ENCODE measurements at regions not wholly inside any gene's neighbourhood (a gene's known extent, or its start where the extent isn't known, plus 50 kb on each side); places are given as distances from the start of the nearest gene placed in this dataset.

DNA sequence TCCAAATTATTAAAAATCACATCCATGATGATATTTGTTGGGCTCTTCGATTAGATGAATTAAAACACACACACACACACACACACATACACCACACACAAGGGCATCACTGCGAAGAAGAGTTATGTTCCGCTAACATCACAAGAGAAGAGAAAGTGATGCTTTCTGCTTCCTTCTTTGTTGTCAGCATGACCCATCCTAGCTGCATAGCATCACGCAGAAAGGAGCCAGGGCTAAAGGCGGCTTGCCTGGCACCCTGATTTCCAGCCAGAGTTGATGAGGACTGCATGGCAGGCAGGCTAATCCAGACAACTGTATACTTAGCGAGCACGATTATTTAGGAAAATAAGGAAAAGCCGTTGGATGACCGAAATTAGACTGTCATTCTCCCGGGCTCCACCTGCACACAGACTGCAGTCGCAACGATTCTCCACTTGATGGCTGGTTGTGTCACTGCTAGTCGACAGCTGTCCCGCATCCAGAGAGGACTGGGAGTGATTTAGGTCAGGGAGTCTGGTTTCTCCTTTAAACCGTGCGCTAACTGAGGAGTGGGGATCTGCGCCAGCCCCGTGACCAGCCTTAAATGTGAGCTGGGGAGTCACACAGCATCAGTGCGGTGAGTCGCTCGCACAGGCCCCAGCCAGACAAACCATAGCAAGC, 70.6 kb upstream of the SOX4 start:
- no peak overlapping the region for H3K27ac Mint-ChIP-seq
- H3K9me3 Mint-ChIP-seq (ENCODE audit: insufficient read depth), result no peaks in the 10 kb centered on the region
- no peak overlapping the region for H3K4me3 Mint-ChIP-seq
- ATAC-seq, result no peak
- no peaks in the 10 kb centered on the region for H3K4me1 Mint-ChIP-seq (ENCODE audit: low read depth)
- H3K27me3 Mint-ChIP-seq (ENCODE audit: low read depth), result peaks cover 6% of the 10 kb centered on the region
- POLR2A ChIA-PET, result no interaction called here
- DNase-seq, result no peak
- CTCF ChIA-PET, result no interaction called here
- H3K36me3 Mint-ChIP-seq (ENCODE audit: low read depth), result no peaks in the 10 kb centered on the region

- Mint-ChIP-seq H3K4me3 (no peak overlapping the region), H3K27me3 (ENCODE audit: low read depth) (peaks cover 6% of the 10 kb centered on the region), H3K27ac (no peak overlapping the region), H3K9me3 (ENCODE audit: insufficient read depth) (no peaks in the 10 kb centered on the region), H3K36me3 (ENCODE audit: low read depth) (no peaks in the 10 kb centered on the region), H3K4me1 (ENCODE audit: low read depth) (no peaks in the 10 kb centered on the region)
- DNase-seq, result no peak
- no peak for ATAC-seq
- POLR2A ChIA-PET, result no interaction called here
- CTCF ChIA-PET, result no interaction called here
Observed at GRCh38 chr6:21523652-21524051, 69.9 kb upstream of the SOX4 start.

DNA sequence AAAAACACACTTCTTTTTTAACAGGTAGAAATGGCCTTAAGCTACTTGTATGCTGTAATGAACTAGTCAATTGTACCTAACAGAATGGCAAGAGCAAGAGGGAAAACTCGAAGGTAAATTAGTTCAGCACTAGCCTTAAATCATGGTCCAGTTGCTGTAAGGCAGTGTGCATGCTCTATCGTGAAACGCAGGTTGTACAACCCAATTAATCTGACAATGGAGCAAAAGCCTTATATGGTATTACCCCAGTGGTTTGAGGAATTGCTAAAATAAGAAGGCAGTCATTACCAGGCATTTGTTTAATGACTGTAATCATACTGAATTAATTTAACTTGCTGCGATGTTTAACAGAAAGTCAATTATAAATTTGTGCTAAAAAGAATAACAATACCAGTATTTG, 69.3 kb upstream of the SOX4 start:
- ChIA-PET CTCF (no interaction called here), POLR2A (no interaction called here)
- H3K27ac Mint-ChIP-seq, result no peak overlapping the region
- ATAC-seq, result no peak
- no peak for DNase-seq
- peaks cover 6% of the 10 kb centered on the region for H3K27me3 Mint-ChIP-seq (ENCODE audit: low read depth)
- H3K4me3 Mint-ChIP-seq, result no peak overlapping the region
- H3K4me1 Mint-ChIP-seq (ENCODE audit: low read depth), result no peaks in the 10 kb centered on the region
- no peaks in the 10 kb centered on the region for H3K36me3 Mint-ChIP-seq (ENCODE audit: low read depth)
- H3K9me3 Mint-ChIP-seq (ENCODE audit: insufficient read depth), result no peaks in the 10 kb centered on the region

- no peak overlapping the region for H3K27ac Mint-ChIP-seq
- POLR2A ChIA-PET, result no interaction called here
- H3K27me3 Mint-ChIP-seq (ENCODE audit: low read depth), result peaks cover 3% of the 10 kb centered on the region
- no peaks in the 10 kb centered on the region for H3K36me3 Mint-ChIP-seq (ENCODE audit: low read depth)
- CTCF ChIA-PET, result no interaction called here
- H3K4me1 Mint-ChIP-seq (ENCODE audit: low read depth), result no peaks in the 10 kb centered on the region
- no peak overlapping the region for H3K4me3 Mint-ChIP-seq
- DNase-seq (no peak), ATAC-seq (no peak)
- no peaks in the 10 kb centered on the region for H3K9me3 Mint-ChIP-seq (ENCODE audit: insufficient read depth)
Observed at GRCh38 chr6:21526974-21527373, 66.6 kb upstream of the SOX4 start.

GRCh38 chr6:21527731-21528130, 65.8 kb upstream of the SOX4 start:
- ChIA-PET POLR2A (no interaction called here), CTCF (interaction anchor here (0.7 kb wide), 1 partner anchor 30 kb away, joined by 3 read pairs; no protein-coding TSS in a partner anchor)
- ATAC-seq (no peak), DNase-seq (no peak)
- Mint-ChIP-seq H3K36me3 (ENCODE audit: low read depth) (no peaks in the 10 kb centered on the region), H3K9me3 (ENCODE audit: insufficient read depth) (no peaks in the 10 kb centered on the region), H3K27me3 (ENCODE audit: low read depth) (peaks cover 3% of the 10 kb centered on the region), H3K27ac (no peak overlapping the region), H3K4me3 (no peak overlapping the region), H3K4me1 (ENCODE audit: low read depth) (no peaks in the 10 kb centered on the region)

DNA sequence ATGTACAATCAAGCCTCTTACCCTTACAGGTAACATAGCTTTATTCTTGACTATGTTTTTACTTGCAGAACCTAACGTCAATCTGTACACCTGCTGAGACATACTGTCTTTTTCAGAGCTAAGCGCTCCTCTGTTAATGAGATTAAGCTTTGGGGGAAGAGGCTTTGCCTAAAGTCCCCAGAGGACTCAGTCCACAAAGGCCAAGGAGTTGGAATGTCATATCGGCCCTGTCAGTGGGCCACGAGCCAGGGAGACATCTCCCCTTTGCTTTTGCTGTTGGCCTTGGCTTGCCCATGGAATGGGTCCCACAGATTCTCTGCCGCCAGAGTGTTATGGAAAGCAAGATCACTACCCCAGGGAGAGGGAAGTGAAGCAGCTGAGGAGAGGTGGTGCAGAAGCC, 64.1 kb upstream of the SOX4 start:
- no peaks in the 10 kb centered on the region for H3K36me3 Mint-ChIP-seq (ENCODE audit: low read depth)
- no peak for DNase-seq
- H3K9me3 Mint-ChIP-seq (ENCODE audit: insufficient read depth), result no peaks in the 10 kb centered on the region
- POLR2A ChIA-PET, result no interaction called here
- CTCF ChIA-PET, result interaction anchor here (0.7 kb wide), 1 partner anchor 59 kb away, joined by 3 read pairs; no protein-coding TSS in a partner anchor
- H3K4me1 Mint-ChIP-seq (ENCODE audit: low read depth), result no peaks in the 10 kb centered on the region
- H3K27ac Mint-ChIP-seq, result no peak overlapping the region
- ATAC-seq, result no peak
- H3K27me3 Mint-ChIP-seq (ENCODE audit: low read depth), result peaks cover 3% of the 10 kb centered on the region
- no peak overlapping the region for H3K4me3 Mint-ChIP-seq

- no peak overlapping the region for H3K4me3 Mint-ChIP-seq
- peaks cover 6% of the 10 kb centered on the region for H3K27me3 Mint-ChIP-seq (ENCODE audit: low read depth)
- ATAC-seq, result no peak
- H3K36me3 Mint-ChIP-seq (ENCODE audit: low read depth), result no peaks in the 10 kb centered on the region
- no peaks in the 10 kb centered on the region for H3K9me3 Mint-ChIP-seq (ENCODE audit: insufficient read depth)
- no peak overlapping the region for H3K27ac Mint-ChIP-seq
- H3K4me1 Mint-ChIP-seq (ENCODE audit: low read depth), result no peaks in the 10 kb centered on the region
- DNase-seq, result no peak
- ChIA-PET POLR2A (no interaction called here), CTCF (no interaction called here)
Observed at GRCh38 chr6:21531393-21531792, 62.2 kb upstream of the SOX4 start.

DNA sequence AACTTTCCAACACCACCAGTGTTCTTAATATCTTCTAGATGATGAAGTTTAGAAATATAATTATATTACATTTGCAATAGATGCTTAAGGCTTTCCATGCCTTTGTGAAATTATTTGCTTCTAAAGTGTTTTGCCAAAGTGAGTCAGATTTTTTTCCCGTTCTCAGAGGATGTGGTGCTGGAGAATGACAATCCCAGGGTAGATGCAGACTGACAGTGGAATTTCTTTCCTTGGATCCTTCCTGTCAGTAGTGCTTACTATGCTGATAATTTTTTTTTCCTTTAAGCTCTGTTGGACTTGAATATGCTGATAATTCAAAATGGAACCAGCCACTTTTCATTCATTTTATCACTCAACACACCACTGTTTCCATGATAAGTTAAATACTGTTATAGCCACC, 59.9 kb upstream of the SOX4 start:
- Mint-ChIP-seq H3K4me3 (no peak overlapping the region), H3K27me3 (ENCODE audit: low read depth) (peaks cover 7% of the 10 kb centered on the region), H3K36me3 (ENCODE audit: low read depth) (no peaks in the 10 kb centered on the region), H3K27ac (no peak overlapping the region), H3K4me1 (ENCODE audit: low read depth) (no peaks in the 10 kb centered on the region), H3K9me3 (ENCODE audit: insufficient read depth) (no peaks in the 10 kb centered on the region)
- no peak for DNase-seq
- ChIA-PET CTCF (no interaction called here), POLR2A (no interaction called here)
- ATAC-seq, result no peak

DNA sequence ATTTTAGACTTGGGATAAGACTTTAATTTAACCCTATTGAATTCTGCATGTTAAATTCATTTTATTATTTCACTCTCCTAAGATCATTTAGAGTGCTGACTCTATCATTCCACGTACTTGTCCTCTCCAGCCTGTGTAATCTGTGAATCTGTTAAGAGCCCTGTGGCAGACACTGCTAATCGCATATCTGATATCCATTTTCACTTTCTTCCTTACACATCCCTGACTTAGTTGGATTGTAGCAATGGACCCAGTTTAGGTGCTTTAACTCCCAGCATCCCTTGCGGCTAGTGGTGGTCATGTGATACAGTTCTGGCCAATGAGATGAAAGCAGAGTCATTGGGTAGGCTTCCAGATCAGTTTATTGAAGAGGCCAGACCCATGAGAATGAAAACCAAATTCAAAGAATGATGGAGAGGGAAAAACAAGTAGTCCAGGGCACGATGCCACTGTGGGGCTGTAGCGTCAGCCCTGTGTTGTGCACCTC, 57.2 kb upstream of the SOX4 start:
- POLR2A ChIA-PET, result no interaction called here

DNA sequence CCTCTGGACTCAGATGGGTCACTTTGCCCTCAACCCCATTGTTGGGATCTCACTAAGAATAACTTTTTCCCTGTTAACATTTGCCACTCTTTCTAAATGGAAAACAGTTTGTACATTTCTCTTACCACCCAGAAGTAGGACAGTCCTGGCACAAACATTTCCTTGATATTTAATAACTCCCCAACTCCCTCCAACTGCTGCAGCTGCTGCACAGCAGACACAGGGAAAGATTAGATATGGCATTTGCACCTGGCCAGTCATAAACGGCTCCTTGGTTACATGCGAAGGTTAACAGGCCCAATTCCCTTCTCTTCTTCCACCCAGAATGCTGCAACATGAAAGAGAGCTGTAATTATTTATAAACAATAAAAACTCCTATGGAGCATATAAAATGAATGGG, 55.9 kb upstream of the SOX4 start:
- Mint-ChIP-seq H3K27ac (no peak overlapping the region), H3K4me3 (no peak overlapping the region), H3K9me3 (ENCODE audit: insufficient read depth) (no peaks in the 10 kb centered on the region), H3K36me3 (ENCODE audit: low read depth) (no peaks in the 10 kb centered on the region), H3K27me3 (ENCODE audit: low read depth) (peaks cover 9% of the 10 kb centered on the region), H3K4me1 (ENCODE audit: low read depth) (no peaks in the 10 kb centered on the region)
- CTCF ChIA-PET, result no interaction called here
- ATAC-seq (no peak), DNase-seq (no peak)
- POLR2A ChIA-PET, result no interaction called here

More for the DNA sequence above, 57.2 kb upstream of the SOX4 start:
- no peaks in the 10 kb centered on the region for H3K9me3 Mint-ChIP-seq (ENCODE audit: insufficient read depth)
- CTCF ChIA-PET, result no interaction called here
- no peaks in the 10 kb centered on the region for H3K36me3 Mint-ChIP-seq (ENCODE audit: low read depth)
- H3K27me3 Mint-ChIP-seq (ENCODE audit: low read depth), result peaks cover 9% of the 10 kb centered on the region
- H3K27ac Mint-ChIP-seq, result no peak overlapping the region
- no peak for ATAC-seq
- H3K4me3 Mint-ChIP-seq, result no peak overlapping the region
- no peaks in the 10 kb centered on the region for H3K4me1 Mint-ChIP-seq (ENCODE audit: low read depth)
- DNase-seq, result no peak

- H3K9me3 Mint-ChIP-seq (ENCODE audit: insufficient read depth), result no peaks in the 10 kb centered on the region
- DNase-seq (no peak), ATAC-seq (no peak)
- no peak overlapping the region for H3K27ac Mint-ChIP-seq
- no peaks in the 10 kb centered on the region for H3K4me1 Mint-ChIP-seq (ENCODE audit: low read depth)
- H3K27me3 Mint-ChIP-seq (ENCODE audit: low read depth), result peaks cover 9% of the 10 kb centered on the region
- no peak overlapping the region for H3K4me3 Mint-ChIP-seq
- ChIA-PET POLR2A (no interaction called here), CTCF (no interaction called here)
- H3K36me3 Mint-ChIP-seq (ENCODE audit: low read depth), result no peaks in the 10 kb centered on the region
Observed at GRCh38 chr6:21538186-21538798, 55.3 kb upstream of the SOX4 start.

DNA sequence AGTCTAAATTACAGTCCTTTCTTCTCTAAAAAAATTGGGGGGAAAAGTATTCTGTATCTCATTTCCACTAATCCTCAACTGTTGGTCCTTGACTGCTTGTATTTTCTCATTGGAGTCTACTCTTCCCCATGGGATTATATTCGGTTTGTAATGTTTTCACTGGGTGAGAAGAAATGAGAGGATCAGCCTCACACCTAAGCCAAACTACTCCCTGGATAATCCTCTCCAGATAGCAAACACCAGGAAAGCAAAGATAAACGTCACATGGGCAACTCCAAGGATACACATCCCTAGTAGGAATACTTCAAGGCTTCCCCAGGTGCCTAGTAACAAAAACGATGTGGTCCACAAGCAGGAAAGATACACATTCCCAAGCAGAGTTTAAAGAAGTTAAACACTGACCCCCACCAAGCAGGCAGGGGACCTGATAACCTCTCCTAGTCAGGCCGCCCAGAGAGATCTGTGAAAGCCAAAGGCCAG, 53.9 kb upstream of the SOX4 start:
- H3K27ac Mint-ChIP-seq, result no peak overlapping the region
- POLR2A ChIA-PET, result no interaction called here
- DNase-seq (no peak), ATAC-seq (no peak)
- no peaks in the 10 kb centered on the region for H3K9me3 Mint-ChIP-seq (ENCODE audit: insufficient read depth)
- no peaks in the 10 kb centered on the region for H3K36me3 Mint-ChIP-seq (ENCODE audit: low read depth)
- CTCF ChIA-PET, result no interaction called here
- no peaks in the 10 kb centered on the region for H3K4me1 Mint-ChIP-seq (ENCODE audit: low read depth)
- H3K4me3 Mint-ChIP-seq, result no peak overlapping the region
- H3K27me3 Mint-ChIP-seq (ENCODE audit: low read depth), result peaks cover 9% of the 10 kb centered on the region

Data from activated CD8-positive, alpha-beta T cell treated with anti-CD3 and anti-CD28 coated beads, Interleukin-2, amount 10 ng/mL, durations not matched to agents 7 days and 5 days (primary cell).